GM12864 (cell line): ENCODE measurements at regions not wholly inside any gene's neighbourhood (a gene's known extent, or its start where the extent isn't known, plus 50 kb on each side); places are given as distances from the start of the nearest gene placed in this dataset.
"Not testable (repeated sequence)": the region's sequence is repeated elsewhere in the genome, so short reads cannot be mapped to it uniquely, and the experiment has no call there.

Experiments
- DNase-seq: peaks from one replicate; pipeline ENCODE4 v3.0.0-alpha.2; 2011; ENCODE audit warnings: low read depth
- H3K4me3 ChIP-seq: 2 replicates; pipeline ENCODE4 v1.5.1; 2011; ENCODE audit warnings: mild to moderate bottlenecking, low read depth, low read length, control low read depth
- CTCF ChIP-seq: IDR thresholded peaks from 2 replicates; pipeline ENCODE4 v1.5.1; 2011; ENCODE audit warnings: low read depth, mild to moderate bottlenecking, moderate library complexity, low read length, control low read depth, inconsistent platforms; ENCODE audit errors: missing control alignments

DNA sequence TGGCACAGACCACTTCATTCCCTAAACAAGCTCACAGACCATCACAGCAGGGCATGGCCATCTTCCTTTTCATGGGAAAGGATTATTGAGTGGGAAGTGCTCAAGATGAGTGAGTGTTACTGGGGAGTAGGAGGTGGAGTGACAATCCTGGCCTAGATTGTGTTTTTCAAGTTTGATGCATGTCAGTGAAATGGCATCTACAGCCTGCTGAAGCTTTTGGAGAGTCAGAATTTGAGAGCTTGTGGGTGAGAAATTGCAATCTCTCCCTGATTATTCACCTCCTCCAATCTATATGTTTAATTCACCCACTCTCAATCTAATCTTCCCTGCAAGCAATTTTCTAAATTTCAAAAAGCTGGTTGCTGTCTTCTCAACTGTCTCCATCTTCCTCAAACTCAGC lies 156.1 kb upstream of the G2E3 start:
- no peak for DNase-seq
- no peak for TF ChIP-seq CTCF
- no peak overlapping the region for H3K4me3 ChIP-seq

- no peak for DNase-seq
- no peak for TF ChIP-seq CTCF
- no peak overlapping the region for H3K4me3 ChIP-seq
These were observed 155.2 kb upstream of the G2E3 start for GRCh38 chr14:30403791-30404190.

- DNase-seq = not testable (repeated sequence)
These were observed 149.4 kb upstream of the G2E3 start for GRCh38 chr14:30409508-30410015.

GRCh38 chr14:30410986-30411385 lies 148.0 kb upstream of the G2E3 start:
- no peak for DNase-seq
- no peak overlapping the region for H3K4me3 ChIP-seq
- TF ChIP-seq CTCF = no peak

More at GRCh38 chr14:30409508-30410015, 149.4 kb upstream of the G2E3 start:
- H3K4me3 ChIP-seq = not testable (repeated sequence)

- not testable (repeated sequence) for DNase-seq, H3K4me3 ChIP-seq
These were observed 145.8 kb upstream of the G2E3 start for GRCh38 chr14:30413184-30413583.

DNA sequence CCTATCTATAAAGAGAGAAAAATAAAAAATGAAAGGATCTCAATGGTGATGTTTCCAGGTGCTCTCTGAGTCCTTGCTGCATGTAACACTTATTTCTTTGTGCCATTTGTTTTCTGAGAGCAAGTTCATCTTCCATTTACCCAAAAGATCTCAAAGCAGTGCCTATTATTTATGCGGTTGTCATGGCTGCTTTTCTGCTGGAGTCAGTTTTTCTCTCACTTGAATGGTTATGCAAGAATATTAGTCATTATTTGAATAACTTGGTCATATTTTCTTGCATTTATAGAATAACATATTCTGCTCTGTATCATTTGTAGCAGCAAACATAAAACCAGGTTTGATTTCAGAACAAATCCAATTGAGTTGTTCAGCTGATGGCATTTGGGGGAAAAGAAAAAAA lies 141.8 kb upstream of the G2E3 start:
- no peak for TF ChIP-seq CTCF
- no peak for DNase-seq
- H3K4me3 ChIP-seq = no peak overlapping the region

DNA sequence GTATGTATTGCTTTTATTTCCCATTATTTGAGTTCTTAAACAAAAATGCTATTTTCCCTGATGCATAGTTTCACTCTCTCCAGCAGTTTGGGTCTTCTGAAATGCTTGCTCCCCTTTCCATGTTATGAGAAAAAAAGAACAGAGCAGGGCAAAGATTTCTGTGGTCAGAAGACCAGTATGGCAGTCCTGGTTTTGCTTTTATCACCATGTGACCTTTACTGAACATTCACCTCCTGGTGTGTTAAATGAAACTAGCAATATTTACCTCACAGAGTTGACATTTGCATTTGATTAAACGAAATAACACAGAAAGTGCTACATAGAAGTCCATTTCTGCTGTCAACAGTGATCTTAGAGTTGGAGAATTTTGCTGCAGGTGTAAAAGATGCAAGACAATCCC lies 141.0 kb upstream of the G2E3 start:
- no peak for DNase-seq
- H3K4me3 ChIP-seq = no peak overlapping the region
- no peak for TF ChIP-seq CTCF

GRCh38 chr14:30419037-30419436 lies 139.9 kb upstream of the G2E3 start:
- no peak for DNase-seq
- no peak overlapping the region for H3K4me3 ChIP-seq
- TF ChIP-seq CTCF = no peak
